CD14-positive monocyte (primary cell): ENCODE measurements at regions not wholly inside any gene's neighbourhood (a gene's known extent, or its start where the extent isn't known, plus 50 kb on each side); places are given as distances from the start of the nearest gene placed in this dataset.

Experiments
- DNase-seq, 3 donors: peaks; one replicate each; pipeline ENCODE4 v3.0.0-alpha.2; 2011 to 2022
- H2AFZ ChIP-seq: 2 replicates; pipeline ENCODE4 v1.6.0; 2012; ENCODE audit warnings: mild to moderate bottlenecking, low read depth, low read length, inconsistent platforms; ENCODE audit not compliant: insufficient read depth, poor library complexity, severe bottlenecking
- H3K27ac ChIP-seq, 2 donors: 1 replicate in 1 of 2; 2 replicates in 1 of 2; pipeline ENCODE4 v1.5.1; 2012 to 2013; ENCODE audit warnings: low read length in 2 of 2, control low read depth in 1 of 2, inconsistent platforms in 1 of 2, low read depth in 1 of 2, mild to moderate bottlenecking in 1 of 2
- H3K27me3 ChIP-seq, 2 donors: one replicate each; pipeline versions ENCODE4 v1.6.0 to v1.6.1; 2011 to 2013; ENCODE audit warnings: low read length in 2 of 2; ENCODE audit not compliant: control insufficient read depth in 2 of 2, insufficient read depth in 2 of 2
- H3K36me3 ChIP-seq, 2 donors: replicated peaks in 1 of 2; 1 replicate in 1 of 2; 2 replicates in 1 of 2; pipeline versions ENCODE4 v1.5.1 to v1.6.1; 2012 to 2013; ENCODE audit warnings: low read length in 2 of 2, control low read depth in 1 of 2, inconsistent platforms in 1 of 2, mild to moderate bottlenecking in 1 of 2; ENCODE audit not compliant: insufficient read depth in 2 of 2, control insufficient read depth in 1 of 2
- H3K4me1 ChIP-seq, 2 donors: 1 replicate in 1 of 2; 2 replicates in 1 of 2; pipeline versions ENCODE4 v1.5.1 to v1.6.1; 2012 to 2013; ENCODE audit warnings: low read length in 2 of 2, control low read depth in 1 of 2, inconsistent platforms in 1 of 2, mild to moderate bottlenecking in 1 of 2, moderate library complexity in 1 of 2; ENCODE audit not compliant: insufficient read depth in 2 of 2, control insufficient read depth in 1 of 2
- H3K4me2 ChIP-seq: replicated peaks from 2 replicates; pipeline ENCODE3; 2012; ENCODE audit warnings: low read length, moderate library complexity, mild to moderate bottlenecking; ENCODE audit not compliant: poor library complexity, severe bottlenecking; ENCODE audit errors: extremely low read depth
- H3K4me3 ChIP-seq, 3 experiments: fragments of 200-600 bp in 1 of 3; sonication (generic) in 1 of 3; replicated peaks in 1 of 3; 1 replicate in 2 of 3; 2 replicates in 1 of 3; pipeline ENCODE4 v1.5.1; 2011 to 2013; ENCODE audit warnings: low read length in 3 of 3, mild to moderate bottlenecking in 3 of 3, control low read depth in 2 of 3, low read depth in 2 of 3, inconsistent platforms in 1 of 3, moderate library complexity in 1 of 3
- H3K79me2 ChIP-seq: 2 replicates; pipeline ENCODE4 v1.6.0; 2012; ENCODE audit warnings: mild to moderate bottlenecking, control low read depth, inconsistent platforms, low read length, moderate library complexity; ENCODE audit not compliant: insufficient read depth
- H3K9ac ChIP-seq: 2 replicates; pipeline ENCODE4 v1.6.0; 2017; ENCODE audit warnings: low read length, mild to moderate bottlenecking; ENCODE audit not compliant: insufficient read depth, poor library complexity, severe bottlenecking
- H3K9me3 ChIP-seq, 2 donors: replicated peaks in 1 of 2; 1 replicate in 1 of 2; 2 replicates in 1 of 2; pipeline versions ENCODE4 v1.5.1 to v1.6.1; 2012 to 2013; ENCODE audit warnings: low read length in 2 of 2, control low read depth in 1 of 2; ENCODE audit not compliant: control insufficient read depth in 1 of 2, insufficient read depth in 1 of 2
- H4K20me1 ChIP-seq: 2 replicates; pipeline ENCODE4 v1.6.0; 2012; ENCODE audit warnings: mild to moderate bottlenecking, low read length, control low read depth, moderate library complexity; ENCODE audit not compliant: insufficient read depth
- H3K27ac Mint-ChIP-seq, 7 donors: one replicate each; pipeline ENCODE4 v1.8.0; 2020; ENCODE audit warnings: mild to moderate bottlenecking in 7 of 7, mixed read lengths in 7 of 7, moderate library complexity in 6 of 7, inconsistent platforms in 2 of 7
- H3K27me3 Mint-ChIP-seq, 3 donors: one replicate each; pipeline ENCODE4 v1.8.0; 2021 to 2022; ENCODE audit warnings: low read depth in 3 of 3, mild to moderate bottlenecking in 3 of 3, mixed read lengths in 3 of 3, moderate library complexity in 3 of 3, inconsistent platforms in 1 of 3
- H3K36me3 Mint-ChIP-seq, 2 donors: one replicate each; pipeline ENCODE4 v1.8.0; 2020; ENCODE audit warnings: mixed read lengths in 2 of 2, inconsistent platforms in 1 of 2, mild to moderate bottlenecking in 1 of 2
- H3K4me1 Mint-ChIP-seq: one replicate; pipeline ENCODE4 v1.8.0; 2020; ENCODE audit warnings: mild to moderate bottlenecking, mixed read lengths
- H3K4me3 Mint-ChIP-seq, 2 donors: one replicate each; pipeline ENCODE4 v1.8.0; 2020; ENCODE audit warnings: mild to moderate bottlenecking in 2 of 2, mixed read lengths in 2 of 2, moderate library complexity in 1 of 2
- H3K9me3 Mint-ChIP-seq, 7 donors: one replicate each; pipeline ENCODE4 v1.8.0; 2020 to 2022; ENCODE audit warnings: mixed read lengths in 7 of 7, mild to moderate bottlenecking in 6 of 7, moderate library complexity in 6 of 7, inconsistent platforms in 2 of 7
- CTCF ChIP-seq: fragments of 200-600 bp; IDR thresholded peaks from one replicate; pipeline ENCODE4 v1.8.0; 2022; ENCODE audit warnings: antibody characterized with exemption, mild to moderate bottlenecking
- WGBS: methylation state at CpG from one replicate; pipeline ENCODE4 v1.1.5; 2013; ENCODE audit warnings: missing lambda C conversion rate; ENCODE audit not compliant: insufficient coverage; 5-methylcytosine and 5-hydroxymethylcytosine counted together
- intact Hi-C, 2 donors: fragments of 100-400 bp; cut with micrococcal nuclease; formaldehyde crosslinking; loops; one replicate each; pipeline versions ENCODE4 v1.15.0 to v1.15.1; 2023

GRCh38 chr1:216847397-216848036 lies 124.3 kb upstream of the ESRRG start:
- no peaks in the 10 kb centered on the region for H3K4me1 Mint-ChIP-seq
- Histone ChIP-seq H3K9me3 (no peaks in the 10 kb centered on the region), H3K9ac (no peak overlapping the region), H3K36me3 (no peaks in the 10 kb centered on the region), H3K4me2 (no peak overlapping the region), H3K4me3 (no peak overlapping the region), H3K79me2 (no peaks in the 10 kb centered on the region), H4K20me1 (no peaks in the 10 kb centered on the region), H3K27me3 (no peaks in the 10 kb centered on the region), H2AFZ (no peak overlapping the region), H3K4me1 (no peaks in the 10 kb centered on the region), H3K27ac (no peak overlapping the region)
- H3K36me3 Mint-ChIP-seq, result no peaks in the 10 kb centered on the region
- no peak overlapping the region for H3K4me3 Mint-ChIP-seq
- no peak for DNase-seq
- TF ChIP-seq CTCF, result no peak
- WGBS, result no CpG with 5 or more reads among the region's 6 CpGs
- peaks cover 0 to 2% (median 0%) of the 10 kb centered on the region in 7 donors for H3K9me3 Mint-ChIP-seq
- no peak overlapping the region for H3K27ac Mint-ChIP-seq
- intact Hi-C loops, result no loop called here
- no peaks in the 10 kb centered on the region for H3K27me3 Mint-ChIP-seq

- no peaks in the 10 kb centered on the region for H4K20me1 ChIP-seq
- no peaks in the 10 kb centered on the region for H3K4me1 Mint-ChIP-seq
- H3K4me1 ChIP-seq, result no peaks in the 10 kb centered on the region
- WGBS, result 100% methylated on average over 1 of the region's 4 CpGs
- H3K36me3 ChIP-seq, result no peaks in the 10 kb centered on the region
- no peaks in the 10 kb centered on the region for H3K27me3 ChIP-seq
- H3K9ac ChIP-seq, result no peak overlapping the region
- no peak overlapping the region for H3K27ac ChIP-seq
- no peak overlapping the region for H3K4me3 ChIP-seq
- no peaks in the 10 kb centered on the region for H3K79me2 ChIP-seq
- H3K9me3 Mint-ChIP-seq, result peaks cover 0 to 2% (median 0%) of the 10 kb centered on the region in 7 donors
- H3K36me3 Mint-ChIP-seq, result no peaks in the 10 kb centered on the region
- no peaks in the 10 kb centered on the region for H3K9me3 ChIP-seq
- no peak overlapping the region for H3K4me2 ChIP-seq
- no peak overlapping the region for H3K4me3 Mint-ChIP-seq
- no peaks in the 10 kb centered on the region for H3K27me3 Mint-ChIP-seq
- no peak for DNase-seq
- H3K27ac Mint-ChIP-seq, result no peak overlapping the region
- no peak for TF ChIP-seq CTCF
- H2AFZ ChIP-seq, result no peak overlapping the region
- intact Hi-C loops, result no loop called here
Observed at GRCh38 chr1:216846339-216846738, 123.1 kb upstream of the ESRRG start.
